Stimulated activated naive CD8-positive, alpha-beta T cell treated with anti-CD3 and anti-CD28 coated beads, Interleukin-15, amount 100 ng/mL, for 72 hours (primary cell): ENCODE measurements at regions not wholly inside any gene's neighbourhood (a gene's known extent, or its start where the extent isn't known, plus 50 kb on each side); places are given as distances from the start of the nearest gene placed in this dataset.
"Not testable (repeated sequence)": the region's sequence is repeated elsewhere in the genome, so short reads cannot be mapped to it uniquely, and the experiment has no call there.

Experiments
- ATAC-seq: fragments of 150-1000 bp; cut with Tn5 transposase; 2 replicates; pipeline ENCODE4 v1.10.0; 2021; ENCODE audit warnings: mild to moderate bottlenecking, moderate library complexity
- DNase-seq, 2 donors: peaks; one replicate each; pipeline ENCODE4 v3.0.0; 2021 to 2022
- H3K27ac Mint-ChIP-seq, 2 donors: one replicate each; pipeline ENCODE4 v1.8.0; 2022; ENCODE audit warnings: mild to moderate bottlenecking in 2 of 2, mixed read lengths in 2 of 2, moderate library complexity in 2 of 2
- H3K27me3 Mint-ChIP-seq: one replicate; pipeline ENCODE4 v1.8.0; 2022; ENCODE audit warnings: mixed read lengths
- H3K4me1 Mint-ChIP-seq: one replicate; pipeline ENCODE4 v1.8.0; 2022; ENCODE audit warnings: mild to moderate bottlenecking, mixed read lengths
- H3K4me3 Mint-ChIP-seq, 2 donors: one replicate each; pipeline ENCODE4 v1.8.0; 2022; ENCODE audit warnings: mild to moderate bottlenecking in 2 of 2, mixed read lengths in 2 of 2, moderate library complexity in 1 of 2
- H3K9me3 Mint-ChIP-seq, 2 donors: one replicate each; pipeline ENCODE4 v1.8.0; 2022; ENCODE audit warnings: mixed read lengths in 2 of 2

GRCh38 chr4:159410076-159410777 is 307.3 kb downstream of the RAPGEF2 start:
- ATAC-seq = no peak
- no peaks in the 10 kb centered on the region for H3K27me3 Mint-ChIP-seq
- no peak overlapping the region for H3K27ac Mint-ChIP-seq
- no peaks in the 10 kb centered on the region for H3K4me1 Mint-ChIP-seq
- no peak for DNase-seq
- H3K9me3 Mint-ChIP-seq = peaks cover 0 to 5% of the 10 kb centered on the region in 2 donors
- H3K4me3 Mint-ChIP-seq = no peak overlapping the region

GRCh38 chr4:159410891-159411290 is 308.0 kb downstream of the RAPGEF2 start:
- DNase-seq = no peak
- H3K27me3 Mint-ChIP-seq = no peaks in the 10 kb centered on the region
- no peak overlapping the region for H3K27ac Mint-ChIP-seq
- H3K9me3 Mint-ChIP-seq = peaks cover 0 to 5% of the 10 kb centered on the region in 2 donors
- no peaks in the 10 kb centered on the region for H3K4me1 Mint-ChIP-seq
- no peak overlapping the region for H3K4me3 Mint-ChIP-seq
- ATAC-seq = no peak

- Mint-ChIP-seq H3K27me3 (peaks cover 10% of the 10 kb centered on the region), H3K9me3 (no peaks in the 10 kb centered on the region), H3K4me3 (no peak overlapping the region), H3K4me1 (no peaks in the 10 kb centered on the region), H3K27ac (no peak overlapping the region)
- ATAC-seq (no peak), DNase-seq (no peak)
Observed at GRCh38 chr4:159413306-159413943, 310.5 kb downstream of the RAPGEF2 start.

- peaks cover 10% of the 10 kb centered on the region for H3K27me3 Mint-ChIP-seq
- DNase-seq (no peak), ATAC-seq (no peak)
- H3K4me1 Mint-ChIP-seq = no peaks in the 10 kb centered on the region
- no peak overlapping the region for H3K27ac Mint-ChIP-seq
- H3K4me3 Mint-ChIP-seq = no peak overlapping the region
- no peaks in the 10 kb centered on the region for H3K9me3 Mint-ChIP-seq
Observed at GRCh38 chr4:159414305-159414704, 311.4 kb downstream of the RAPGEF2 start.

DNA sequence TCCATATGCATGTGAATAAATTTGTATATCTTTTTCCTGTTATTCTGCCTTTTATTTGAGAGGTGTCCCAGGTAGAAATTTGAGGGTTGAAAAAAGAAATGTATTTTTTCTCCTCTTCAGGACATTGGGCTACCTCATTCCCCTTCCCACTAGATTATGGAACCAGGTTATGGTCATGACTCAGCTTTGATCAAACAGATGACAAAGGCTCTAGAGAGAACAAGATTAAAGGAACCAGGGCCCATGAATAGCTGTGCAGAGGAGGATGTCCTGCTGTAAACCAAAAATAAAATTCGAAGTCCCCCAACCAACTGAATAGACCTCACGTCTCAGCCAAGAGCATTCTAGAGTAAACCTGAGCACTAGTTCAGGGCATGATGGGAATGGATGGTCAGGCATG is 313.2 kb downstream of the RAPGEF2 start:
- H3K27ac Mint-ChIP-seq = no peak overlapping the region
- no peaks in the 10 kb centered on the region for H3K4me1 Mint-ChIP-seq
- H3K4me3 Mint-ChIP-seq = no peak overlapping the region

DNA sequence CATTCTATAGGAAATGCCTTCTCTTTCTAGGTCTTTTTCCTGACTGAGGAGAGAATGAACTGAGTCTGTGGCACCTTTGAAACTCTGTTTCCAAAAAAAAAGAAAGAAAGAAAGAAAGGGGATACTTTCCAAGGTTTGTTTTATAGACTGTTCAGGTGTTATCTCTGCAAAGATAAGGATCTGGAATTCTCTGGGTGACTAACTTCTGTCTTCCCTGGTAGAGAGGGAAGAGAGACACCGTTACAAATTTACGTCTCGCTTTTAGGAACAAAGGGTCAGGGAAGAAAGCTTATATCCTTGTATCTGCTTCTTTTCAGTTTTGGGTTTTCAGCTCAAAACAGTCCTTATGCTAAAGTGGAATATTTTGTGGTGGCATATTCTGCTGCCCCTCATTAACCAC is 314.1 kb downstream of the RAPGEF2 start:
- Mint-ChIP-seq H3K4me1 (no peaks in the 10 kb centered on the region), H3K27me3 (peaks cover 10% of the 10 kb centered on the region), H3K4me3 (no peak overlapping the region), H3K9me3 (no peaks in the 10 kb centered on the region), H3K27ac (peak overlapping the region in 1 of 2 donors; percentile 39)
- DNase-seq (no peak), ATAC-seq (no peak)

More for the DNA sequence above, 313.2 kb downstream of the RAPGEF2 start:
- peaks cover 10% of the 10 kb centered on the region for H3K27me3 Mint-ChIP-seq
- ATAC-seq = no peak
- DNase-seq = no peak
- no peaks in the 10 kb centered on the region for H3K9me3 Mint-ChIP-seq

DNA sequence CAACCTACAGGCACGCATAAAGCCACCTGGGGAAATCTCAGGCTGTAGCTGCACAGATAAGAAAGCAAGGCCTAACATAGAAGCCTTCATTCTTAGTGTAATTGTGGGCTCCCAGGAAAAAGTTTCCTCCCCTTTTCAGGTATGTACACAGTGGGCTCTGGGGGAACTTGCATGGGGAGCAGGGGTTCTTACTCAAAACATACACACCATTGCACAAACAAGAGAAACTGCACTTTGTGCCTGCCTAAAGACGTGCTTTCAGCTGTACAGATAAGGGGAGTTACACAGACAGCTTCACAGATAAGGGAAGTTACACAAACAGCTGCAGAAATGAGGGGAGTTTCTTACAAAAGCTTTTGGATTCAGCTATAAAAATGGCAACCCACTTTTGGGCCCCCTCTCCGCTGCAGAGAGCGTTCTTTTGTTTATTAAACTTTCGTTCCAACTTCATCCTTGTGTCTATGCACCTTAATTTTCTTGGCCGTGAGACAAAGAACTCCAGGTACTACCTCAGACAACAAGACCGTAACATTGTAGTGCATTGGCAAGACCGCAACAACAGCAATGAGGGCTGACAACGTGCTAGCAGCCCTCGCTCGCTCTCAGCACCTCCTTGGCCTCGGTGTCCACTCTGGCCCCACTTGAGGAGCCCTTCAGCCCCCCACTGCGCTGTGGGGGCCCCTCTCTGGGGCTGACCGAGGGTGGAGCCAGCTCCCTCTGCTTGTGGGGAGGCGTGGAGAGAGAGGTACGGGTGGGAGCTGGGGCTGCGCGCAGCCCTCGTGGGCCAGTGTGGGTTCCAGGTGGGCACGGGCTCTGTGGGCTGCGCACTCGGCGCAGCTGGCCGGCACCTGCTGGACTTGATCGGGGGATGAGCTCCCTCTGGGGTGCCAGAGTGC is 317.5 kb downstream of the RAPGEF2 start:
- H3K27ac Mint-ChIP-seq = no peak overlapping the region
- peaks cover 10% of the 10 kb centered on the region for H3K27me3 Mint-ChIP-seq
- H3K4me3 Mint-ChIP-seq = no peak overlapping the region
- no peaks in the 10 kb centered on the region for H3K4me1 Mint-ChIP-seq
- H3K9me3 Mint-ChIP-seq = no peaks in the 10 kb centered on the region
- ATAC-seq = peak; percentile 26
- DNase-seq = no peak

DNA sequence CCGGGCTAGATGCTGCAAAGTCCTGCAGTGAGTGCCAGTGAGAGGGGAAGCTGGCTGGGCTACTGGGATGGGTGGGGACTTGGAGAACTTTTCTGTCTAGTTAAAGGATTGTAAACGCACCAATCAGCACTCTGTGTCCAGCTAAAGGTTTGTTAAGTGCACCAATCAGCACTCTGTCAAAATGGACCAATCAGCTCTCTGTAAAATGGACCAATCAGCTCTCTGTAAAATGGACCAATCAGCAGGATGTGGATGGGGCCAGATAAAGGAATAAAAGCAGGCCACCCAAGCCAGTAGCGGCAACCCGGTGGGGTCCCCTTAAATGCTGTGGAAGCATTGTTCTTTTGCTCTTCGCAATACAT is 318.2 kb downstream of the RAPGEF2 start:
- ATAC-seq, H3K9me3 Mint-ChIP-seq, H3K4me1 Mint-ChIP-seq, H3K4me3 Mint-ChIP-seq, H3K27me3 Mint-ChIP-seq, DNase-seq, H3K27ac Mint-ChIP-seq: not testable (repeated sequence)

DNA sequence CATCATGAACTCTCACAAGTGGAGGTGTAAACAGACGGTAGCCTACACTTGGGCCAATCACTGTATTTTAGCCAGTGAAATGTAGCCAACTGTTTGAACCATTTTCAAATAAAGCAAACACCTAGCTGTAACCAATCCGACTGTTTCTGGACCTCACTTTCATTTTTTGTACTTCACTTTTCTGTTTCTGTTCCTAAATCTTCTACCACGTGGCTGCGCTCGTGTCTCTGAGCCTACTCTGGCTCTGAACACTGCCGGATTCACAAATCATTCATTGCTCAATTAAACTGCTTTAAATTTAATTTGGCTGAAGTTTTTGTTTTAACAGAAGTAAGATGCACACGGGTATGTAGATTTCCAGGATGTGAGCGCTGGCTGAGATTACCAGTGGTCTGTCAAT is 319.1 kb downstream of the RAPGEF2 start:
- H3K27me3 Mint-ChIP-seq = peaks cover 8% of the 10 kb centered on the region
- no peak overlapping the region for H3K4me3 Mint-ChIP-seq
- no peak for DNase-seq
- H3K27ac Mint-ChIP-seq = no peak overlapping the region
- no peaks in the 10 kb centered on the region for H3K4me1 Mint-ChIP-seq
- ATAC-seq = no peak
- no peaks in the 10 kb centered on the region for H3K9me3 Mint-ChIP-seq

DNA sequence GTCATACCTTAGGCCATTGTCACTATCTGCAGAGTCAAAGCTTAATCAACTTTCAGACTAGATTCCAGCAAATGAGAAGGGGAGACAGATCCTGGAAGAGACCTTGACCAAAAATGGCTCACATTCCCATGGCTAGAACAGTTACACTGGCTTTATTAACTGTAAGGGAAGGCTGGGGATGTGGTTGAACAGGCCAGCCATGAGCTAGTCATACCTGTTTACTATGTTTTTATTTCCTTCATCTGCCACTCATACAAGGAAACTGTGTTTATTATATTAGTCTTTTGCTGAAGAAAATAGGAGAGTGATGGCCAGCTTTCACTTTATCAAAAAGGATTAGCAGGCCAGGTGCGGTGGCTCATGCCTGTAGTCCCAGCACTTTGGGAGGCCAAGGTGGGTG is 319.7 kb downstream of the RAPGEF2 start:
- no peaks in the 10 kb centered on the region for H3K4me1 Mint-ChIP-seq
- H3K27ac Mint-ChIP-seq = no peak overlapping the region
- no peak for ATAC-seq
- H3K9me3 Mint-ChIP-seq = no peaks in the 10 kb centered on the region
- H3K27me3 Mint-ChIP-seq = peaks cover 2% of the 10 kb centered on the region
- no peak overlapping the region for H3K4me3 Mint-ChIP-seq
- DNase-seq = no peak

GRCh38 chr4:159425737-159426305 is 322.9 kb downstream of the RAPGEF2 start:
- Mint-ChIP-seq H3K4me3 (no peak overlapping the region), H3K9me3 (no peaks in the 10 kb centered on the region), H3K4me1 (no peaks in the 10 kb centered on the region), H3K27ac (no peak overlapping the region), H3K27me3 (peaks cover 1% of the 10 kb centered on the region)
- DNase-seq (no peak), ATAC-seq (no peak)

GRCh38 chr4:159428293-159428692 is 325.4 kb downstream of the RAPGEF2 start:
- ATAC-seq = no peak
- no peaks in the 10 kb centered on the region for H3K4me1 Mint-ChIP-seq
- no peaks in the 10 kb centered on the region for H3K9me3 Mint-ChIP-seq
- no peak overlapping the region for H3K4me3 Mint-ChIP-seq
- H3K27me3 Mint-ChIP-seq = peaks cover 8% of the 10 kb centered on the region
- DNase-seq = no peak
- no peak overlapping the region for H3K27ac Mint-ChIP-seq

- Mint-ChIP-seq H3K9me3 (no peaks in the 10 kb centered on the region), H3K4me1 (no peaks in the 10 kb centered on the region), H3K27me3 (peaks cover 8% of the 10 kb centered on the region), H3K4me3 (no peak overlapping the region), H3K27ac (no peak overlapping the region)
- DNase-seq = no peak
- ATAC-seq = no peak
Observed at GRCh38 chr4:159428975-159429692, 326.3 kb downstream of the RAPGEF2 start.

DNA sequence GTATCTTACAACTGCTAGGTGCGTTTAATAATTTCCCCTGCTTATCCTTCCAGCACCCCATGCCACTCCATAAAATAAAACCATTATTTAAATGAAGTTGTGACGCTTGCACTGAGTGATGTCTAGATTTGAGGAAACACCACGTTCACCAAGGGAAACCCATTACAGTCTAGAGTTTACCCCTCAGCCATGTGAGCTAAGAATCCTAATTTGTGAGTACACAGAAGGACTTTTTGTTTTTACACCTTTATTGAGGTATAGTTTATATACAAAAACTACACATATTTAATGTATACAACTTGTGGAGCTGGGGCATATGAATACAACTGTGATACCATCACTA is 326.8 kb downstream of the RAPGEF2 start:
- no peaks in the 10 kb centered on the region for H3K9me3 Mint-ChIP-seq
- ATAC-seq (peak; percentile 61), DNase-seq (no peak)
- H3K27ac Mint-ChIP-seq = no peak overlapping the region
- H3K27me3 Mint-ChIP-seq = peaks cover 8% of the 10 kb centered on the region
- no peaks in the 10 kb centered on the region for H3K4me1 Mint-ChIP-seq
- no peak overlapping the region for H3K4me3 Mint-ChIP-seq

- Mint-ChIP-seq H3K27ac (no peak overlapping the region), H3K4me3 (no peak overlapping the region), H3K9me3 (no peaks in the 10 kb centered on the region), H3K4me1 (peaks cover 5% of the 10 kb centered on the region), H3K27me3 (peaks cover 8% of the 10 kb centered on the region)
- no peak for ATAC-seq
- DNase-seq = no peak
Observed at GRCh38 chr4:159430896-159431295, 328.0 kb downstream of the RAPGEF2 start.
